K562 (cell line): ENCODE measurements at regions not wholly inside any gene's neighbourhood (a gene's known extent, or its start where the extent isn't known, plus 50 kb on each side); places are given as distances from the start of the nearest gene placed in this dataset.

Source experiments
- ILF3 ChIP-seq: fragments of 450-650 bp; IDR thresholded peaks from 2 replicates; pipeline ENCODE4 v1.6.1; 2018; ENCODE audit warnings: antibody characterized with exemption, mild to moderate bottlenecking, moderate library complexity, borderline replicate concordance
- MEF2A ChIP-seq: IDR thresholded peaks from 2 replicates; pipeline ENCODE4 v1.6.1; 2011; ENCODE audit warnings: low read depth, mild to moderate bottlenecking, low read length, moderate library complexity; ENCODE audit not compliant: control insufficient read depth
- TF ChIP-seq, protein P1 (sequence below): sonication (generic); formaldehyde crosslinking; IDR thresholded peaks from 2 replicates; pipeline ENCODE4 v1.8.0; 2023; ENCODE audit warnings: missing genetic modification reagents, mild to moderate bottlenecking, borderline replicate concordance
- TF ChIP-seq, protein P2 (sequence below): sonication (generic); formaldehyde crosslinking; IDR thresholded peaks from 2 replicates; pipeline ENCODE4 v1.8.0; 2022; ENCODE audit warnings: mild to moderate bottlenecking, missing genetic modification reagents
- TF ChIP-seq, protein P3 (sequence below), 2 experiments: IDR thresholded peaks; 2 replicates each; pipeline ENCODE4 v1.6.1; 2012; ENCODE audit warnings: improper control_type of control experiment in 2 of 2, low read depth in 2 of 2, low read length in 2 of 2, borderline replicate concordance in 1 of 2

DNA sequence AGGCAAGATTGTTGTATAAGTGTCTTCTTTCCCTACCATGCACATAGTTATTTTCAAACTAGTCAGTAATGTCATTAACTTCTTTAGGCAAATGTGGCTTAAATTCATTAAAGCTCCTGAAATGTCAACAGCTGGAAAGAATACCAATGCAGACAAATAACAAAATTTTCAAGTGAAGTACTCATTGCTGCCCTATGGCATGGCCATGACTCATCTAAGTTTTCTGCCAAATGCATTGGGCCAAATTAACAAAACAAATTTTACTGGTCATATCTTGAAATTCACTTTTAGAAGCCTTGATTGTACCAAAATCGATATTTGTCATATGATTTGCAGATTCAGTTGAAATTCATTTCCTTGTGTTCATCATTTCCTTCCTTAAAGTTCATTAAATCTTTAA, 915.9 kb downstream of the SLC6A15 start (continued):
- TF ChIP-seq, protein P1, sequence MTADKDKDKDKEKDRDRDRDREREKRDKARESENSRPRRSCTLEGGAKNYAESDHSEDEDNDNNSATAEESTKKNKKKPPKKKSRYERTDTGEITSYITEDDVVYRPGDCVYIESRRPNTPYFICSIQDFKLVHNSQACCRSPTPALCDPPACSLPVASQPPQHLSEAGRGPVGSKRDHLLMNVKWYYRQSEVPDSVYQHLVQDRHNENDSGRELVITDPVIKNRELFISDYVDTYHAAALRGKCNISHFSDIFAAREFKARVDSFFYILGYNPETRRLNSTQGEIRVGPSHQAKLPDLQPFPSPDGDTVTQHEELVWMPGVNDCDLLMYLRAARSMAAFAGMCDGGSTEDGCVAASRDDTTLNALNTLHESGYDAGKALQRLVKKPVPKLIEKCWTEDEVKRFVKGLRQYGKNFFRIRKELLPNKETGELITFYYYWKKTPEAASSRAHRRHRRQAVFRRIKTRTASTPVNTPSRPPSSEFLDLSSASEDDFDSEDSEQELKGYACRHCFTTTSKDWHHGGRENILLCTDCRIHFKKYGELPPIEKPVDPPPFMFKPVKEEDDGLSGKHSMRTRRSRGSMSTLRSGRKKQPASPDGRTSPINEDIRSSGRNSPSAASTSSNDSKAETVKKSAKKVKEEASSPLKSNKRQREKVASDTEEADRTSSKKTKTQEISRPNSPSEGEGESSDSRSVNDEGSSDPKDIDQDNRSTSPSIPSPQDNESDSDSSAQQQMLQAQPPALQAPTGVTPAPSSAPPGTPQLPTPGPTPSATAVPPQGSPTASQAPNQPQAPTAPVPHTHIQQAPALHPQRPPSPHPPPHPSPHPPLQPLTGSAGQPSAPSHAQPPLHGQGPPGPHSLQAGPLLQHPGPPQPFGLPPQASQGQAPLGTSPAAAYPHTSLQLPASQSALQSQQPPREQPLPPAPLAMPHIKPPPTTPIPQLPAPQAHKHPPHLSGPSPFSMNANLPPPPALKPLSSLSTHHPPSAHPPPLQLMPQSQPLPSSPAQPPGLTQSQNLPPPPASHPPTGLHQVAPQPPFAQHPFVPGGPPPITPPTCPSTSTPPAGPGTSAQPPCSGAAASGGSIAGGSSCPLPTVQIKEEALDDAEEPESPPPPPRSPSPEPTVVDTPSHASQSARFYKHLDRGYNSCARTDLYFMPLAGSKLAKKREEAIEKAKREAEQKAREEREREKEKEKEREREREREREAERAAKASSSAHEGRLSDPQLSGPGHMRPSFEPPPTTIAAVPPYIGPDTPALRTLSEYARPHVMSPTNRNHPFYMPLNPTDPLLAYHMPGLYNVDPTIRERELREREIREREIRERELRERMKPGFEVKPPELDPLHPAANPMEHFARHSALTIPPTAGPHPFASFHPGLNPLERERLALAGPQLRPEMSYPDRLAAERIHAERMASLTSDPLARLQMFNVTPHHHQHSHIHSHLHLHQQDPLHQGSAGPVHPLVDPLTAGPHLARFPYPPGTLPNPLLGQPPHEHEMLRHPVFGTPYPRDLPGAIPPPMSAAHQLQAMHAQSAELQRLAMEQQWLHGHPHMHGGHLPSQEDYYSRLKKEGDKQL (CRISPR knock-in tag), result no peak
- TF ChIP-seq ILF3 (no peak), MEF2A (no peak)
- TF ChIP-seq, protein P2, sequence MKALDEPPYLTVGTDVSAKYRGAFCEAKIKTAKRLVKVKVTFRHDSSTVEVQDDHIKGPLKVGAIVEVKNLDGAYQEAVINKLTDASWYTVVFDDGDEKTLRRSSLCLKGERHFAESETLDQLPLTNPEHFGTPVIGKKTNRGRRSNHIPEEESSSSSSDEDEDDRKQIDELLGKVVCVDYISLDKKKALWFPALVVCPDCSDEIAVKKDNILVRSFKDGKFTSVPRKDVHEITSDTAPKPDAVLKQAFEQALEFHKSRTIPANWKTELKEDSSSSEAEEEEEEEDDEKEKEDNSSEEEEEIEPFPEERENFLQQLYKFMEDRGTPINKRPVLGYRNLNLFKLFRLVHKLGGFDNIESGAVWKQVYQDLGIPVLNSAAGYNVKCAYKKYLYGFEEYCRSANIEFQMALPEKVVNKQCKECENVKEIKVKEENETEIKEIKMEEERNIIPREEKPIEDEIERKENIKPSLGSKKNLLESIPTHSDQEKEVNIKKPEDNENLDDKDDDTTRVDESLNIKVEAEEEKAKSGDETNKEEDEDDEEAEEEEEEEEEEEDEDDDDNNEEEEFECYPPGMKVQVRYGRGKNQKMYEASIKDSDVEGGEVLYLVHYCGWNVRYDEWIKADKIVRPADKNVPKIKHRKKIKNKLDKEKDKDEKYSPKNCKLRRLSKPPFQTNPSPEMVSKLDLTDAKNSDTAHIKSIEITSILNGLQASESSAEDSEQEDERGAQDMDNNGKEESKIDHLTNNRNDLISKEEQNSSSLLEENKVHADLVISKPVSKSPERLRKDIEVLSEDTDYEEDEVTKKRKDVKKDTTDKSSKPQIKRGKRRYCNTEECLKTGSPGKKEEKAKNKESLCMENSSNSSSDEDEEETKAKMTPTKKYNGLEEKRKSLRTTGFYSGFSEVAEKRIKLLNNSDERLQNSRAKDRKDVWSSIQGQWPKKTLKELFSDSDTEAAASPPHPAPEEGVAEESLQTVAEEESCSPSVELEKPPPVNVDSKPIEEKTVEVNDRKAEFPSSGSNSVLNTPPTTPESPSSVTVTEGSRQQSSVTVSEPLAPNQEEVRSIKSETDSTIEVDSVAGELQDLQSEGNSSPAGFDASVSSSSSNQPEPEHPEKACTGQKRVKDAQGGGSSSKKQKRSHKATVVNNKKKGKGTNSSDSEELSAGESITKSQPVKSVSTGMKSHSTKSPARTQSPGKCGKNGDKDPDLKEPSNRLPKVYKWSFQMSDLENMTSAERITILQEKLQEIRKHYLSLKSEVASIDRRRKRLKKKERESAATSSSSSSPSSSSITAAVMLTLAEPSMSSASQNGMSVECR (CRISPR knock-in tag), result no peak
- TF ChIP-seq, protein P3, sequence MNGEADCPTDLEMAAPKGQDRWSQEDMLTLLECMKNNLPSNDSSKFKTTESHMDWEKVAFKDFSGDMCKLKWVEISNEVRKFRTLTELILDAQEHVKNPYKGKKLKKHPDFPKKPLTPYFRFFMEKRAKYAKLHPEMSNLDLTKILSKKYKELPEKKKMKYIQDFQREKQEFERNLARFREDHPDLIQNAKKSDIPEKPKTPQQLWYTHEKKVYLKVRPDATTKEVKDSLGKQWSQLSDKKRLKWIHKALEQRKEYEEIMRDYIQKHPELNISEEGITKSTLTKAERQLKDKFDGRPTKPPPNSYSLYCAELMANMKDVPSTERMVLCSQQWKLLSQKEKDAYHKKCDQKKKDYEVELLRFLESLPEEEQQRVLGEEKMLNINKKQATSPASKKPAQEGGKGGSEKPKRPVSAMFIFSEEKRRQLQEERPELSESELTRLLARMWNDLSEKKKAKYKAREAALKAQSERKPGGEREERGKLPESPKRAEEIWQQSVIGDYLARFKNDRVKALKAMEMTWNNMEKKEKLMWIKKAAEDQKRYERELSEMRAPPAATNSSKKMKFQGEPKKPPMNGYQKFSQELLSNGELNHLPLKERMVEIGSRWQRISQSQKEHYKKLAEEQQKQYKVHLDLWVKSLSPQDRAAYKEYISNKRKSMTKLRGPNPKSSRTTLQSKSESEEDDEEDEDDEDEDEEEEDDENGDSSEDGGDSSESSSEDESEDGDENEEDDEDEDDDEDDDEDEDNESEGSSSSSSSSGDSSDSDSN (IDR thresholded peaks at IDR 0.05; ENCODE audit: borderline replicate concordance in 1 of 2, low read depth in 2 of 2, low read length in 2 of 2), result no peak
